ENCODE measurements at regions not wholly inside any gene's neighbourhood (a gene's known extent, or its start where the extent isn't known, plus 50 kb on each side); places are given as distances from the start of the nearest gene placed in this dataset.

- TF ChIP-seq PRDM10 (tag by site-specific recombination; IDR thresholded peaks at IDR 0.05) (no peak), BCL11A (tag by site-specific recombination; IDR thresholded peaks at IDR 0.05; ENCODE audit: low read depth) (no peak), ZNF138 (tag by site-specific recombination; IDR thresholded peaks at IDR 0.05; ENCODE audit: borderline replicate concordance) (no peak), ZNF398 (tag by site-specific recombination; IDR thresholded peaks at IDR 0.05) (no peak)
Observed at GRCh38 chr14:35223927-35224326, 68.3 kb upstream of the PSMA6 start (continued).

GRCh38 chr14:35224615-35225014 lies 67.6 kb upstream of the PSMA6 start:
- TF ChIP-seq PBX3 (CRISPR knock-in tag; IDR thresholded peaks at IDR 0.05), result no peak
- TF ChIP-seq GLIS1 (tag by site-specific recombination; IDR thresholded peaks at IDR 0.05), result no peak
- TF ChIP-seq ZNF830 (tag by site-specific recombination; IDR thresholded peaks at IDR 0.05; ENCODE audit: low read depth), result no peak
- TF ChIP-seq ZNF223 (tag by site-specific recombination; IDR thresholded peaks at IDR 0.05), result no peak
- no peak for TF ChIP-seq ZNF639 (tag by site-specific recombination; IDR thresholded peaks at IDR 0.05)
- no peak for TF ChIP-seq PRDM4 (tag by site-specific recombination; IDR thresholded peaks at IDR 0.05)
- no peak for TF ChIP-seq ZSCAN30 (tag by site-specific recombination; IDR thresholded peaks at IDR 0.05)
- Histone ChIP-seq H3K9me3 (ENCODE audit: control insufficient read depth, insufficient read depth, low read depth, low read length) (no peaks in the 10 kb centered on the region), H3K4me3 (ENCODE audit: low read depth, low read length) (no peak overlapping the region), H3K4me1 (ENCODE audit: control insufficient read depth, insufficient read depth, low read length) (no peaks in the 10 kb centered on the region), H3K27ac (ENCODE audit: extremely low read depth, low read depth, low read length) (no peak overlapping the region), H3K36me3 (ENCODE audit: control insufficient read depth in 2 of 2, insufficient read depth in 1 of 2, low read length in 2 of 2) (no peaks in the 10 kb centered on the region)
- CTCF ChIA-PET, result no interaction called here
- POLR2A ChIA-PET, result interaction anchor here (0.7 kb wide), 1 partner anchor 67 kb away, joined by 3 read pairs; the partner anchor contains the start of gene PSMA6
